ENCODE measurements at regions not wholly inside any gene's neighbourhood (a gene's known extent, or its start where the extent isn't known, plus 50 kb on each side); places are given as distances from the start of the nearest gene placed in this dataset.

GRCh38 chr5:108623826-108624225 lies 123.9 kb upstream of the FER start:
- no peaks in the 10 kb centered on the region for H3K27me3 ChIP-seq
- no peaks in the 10 kb centered on the region for H3K36me3 ChIP-seq (replicated peaks in 1 of 2)
- no peak overlapping the region for H3K4me3 ChIP-seq
- H3K27ac ChIP-seq = no peak overlapping the region
- TF ChIP-seq CTCF (IDR thresholded peaks at IDR 0.05) (no peak), POLR2A (IDR thresholded peaks at IDR 0.05) (no peak)
- H3K4me1 ChIP-seq (replicated peaks in 1 of 2) = no peaks in the 10 kb centered on the region
- H3K9me3 ChIP-seq (replicated peaks in 1 of 3) = no peaks in the 10 kb centered on the region
- intact Hi-C loops (cut with DNase I) = no loop called here
- no peak for DNase-seq

- Histone ChIP-seq H3K27me3 (no peaks in the 10 kb centered on the region), H3K4me3 (no peak overlapping the region), H3K9me3 (replicated peaks in 1 of 3) (no peaks in the 10 kb centered on the region), H3K36me3 (replicated peaks in 1 of 2) (no peaks in the 10 kb centered on the region), H3K4me1 (replicated peaks in 1 of 2) (no peaks in the 10 kb centered on the region), H3K27ac (no peak overlapping the region)
- 64 to 80% (median 70%) methylated on average over 6 of the region's 6 CpGs for WGBS, 4 donors
- TF ChIP-seq POLR2A (IDR thresholded peaks at IDR 0.05) (no peak), CTCF (IDR thresholded peaks at IDR 0.05) (no peak)
- no peak for DNase-seq
- intact Hi-C loops (cut with DNase I) = no loop called here
Observed at GRCh38 chr5:108620516-108620915, 127.2 kb upstream of the FER start.

GRCh38 chr5:108619815-108620214 lies 127.9 kb upstream of the FER start:
- TF ChIP-seq CTCF (IDR thresholded peaks at IDR 0.05) (no peak), POLR2A (IDR thresholded peaks at IDR 0.05) (no peak)
- Histone ChIP-seq H3K4me3 (no peak overlapping the region), H3K36me3 (replicated peaks in 1 of 2) (no peaks in the 10 kb centered on the region), H3K27ac (no peak overlapping the region), H3K4me1 (replicated peaks in 1 of 2) (no peaks in the 10 kb centered on the region), H3K27me3 (no peaks in the 10 kb centered on the region), H3K9me3 (replicated peaks in 1 of 3) (no peaks in the 10 kb centered on the region)
- no peak for DNase-seq
- intact Hi-C loops (cut with DNase I) = no loop called here
- WGBS, 4 donors = 89 to 93% (median 91%) methylated on average over 10 of the region's 10 CpGs

- Histone ChIP-seq H3K36me3 (replicated peaks in 1 of 2) (no peaks in the 10 kb centered on the region), H3K27me3 (no peaks in the 10 kb centered on the region), H3K9me3 (replicated peaks in 1 of 3) (no peaks in the 10 kb centered on the region), H3K4me3 (no peak overlapping the region), H3K4me1 (replicated peaks in 1 of 2) (no peaks in the 10 kb centered on the region), H3K27ac (no peak overlapping the region)
- DNase-seq = no peak
- intact Hi-C loops (cut with DNase I) = no loop called here
- 70 to 76% (median 72%) methylated on average over 8 of the region's 8 CpGs for WGBS, 4 donors
- TF ChIP-seq CTCF (IDR thresholded peaks at IDR 0.05) (no peak), POLR2A (IDR thresholded peaks at IDR 0.05) (no peak)
Observed at GRCh38 chr5:108617467-108618435, 129.9 kb upstream of the FER start.
